ENCODE measurements at regions not wholly inside any gene's neighbourhood (a gene's known extent, or its start where the extent isn't known, plus 50 kb on each side); places are given as distances from the start of the nearest gene placed in this dataset.
A peak's percentile ranks its signal among the peaks of the same experiment; 100 is the strongest.
"Not testable (repeated sequence)": the region's sequence is repeated elsewhere in the genome, so short reads cannot be mapped to it uniquely, and the experiment has no call there.

DNA sequence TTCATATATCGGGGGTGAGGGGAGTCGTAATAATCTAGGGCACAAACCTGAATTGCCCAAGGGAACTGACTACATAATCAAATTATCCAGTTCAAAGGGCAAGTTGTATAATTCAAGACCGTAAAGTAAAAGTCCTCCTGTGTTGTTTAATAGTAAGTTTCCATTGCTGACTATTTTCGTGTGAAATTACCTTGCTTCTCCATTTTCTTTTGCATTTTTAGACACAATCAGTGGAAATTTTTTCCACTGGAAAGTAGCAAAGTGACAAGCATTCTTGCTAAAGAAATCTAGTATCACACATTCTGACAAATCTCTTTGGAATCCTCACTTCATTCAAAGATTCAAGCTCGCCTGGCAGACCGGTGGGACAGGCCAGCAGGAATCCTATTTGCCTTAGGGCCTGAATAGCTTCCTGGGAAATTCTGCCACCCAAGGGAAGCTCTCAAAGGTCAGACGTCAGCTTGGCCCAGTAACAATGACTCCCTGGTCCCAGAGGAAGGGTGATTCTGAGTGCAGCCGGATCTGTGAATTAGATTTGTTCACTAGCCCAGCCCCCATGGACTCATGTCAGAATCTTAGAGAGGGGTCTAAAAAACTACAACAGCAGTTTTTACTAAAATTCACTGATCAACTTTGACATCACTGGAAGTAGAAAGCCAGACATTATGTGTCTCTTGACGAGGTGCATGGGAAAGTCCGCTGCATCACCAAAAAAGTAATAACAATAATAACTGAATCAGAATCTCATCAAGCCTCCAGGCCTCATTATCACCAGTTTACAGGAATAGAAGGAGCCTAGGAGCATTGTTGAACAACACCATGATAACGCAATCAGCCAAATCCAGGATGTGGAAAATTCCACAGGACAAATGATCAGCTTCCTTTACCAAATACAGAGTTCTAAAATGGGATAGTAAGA lies 161.0 kb downstream of the SKIDA1 start:
- Histone ChIP-seq H3K9me3 (ENCODE audit: control insufficient read depth, low read length) (no peaks in the 10 kb centered on the region), H3K4me1 (ENCODE audit: control insufficient read depth, insufficient read depth, low read length, poor library complexity, severe bottlenecking) (peaks cover 46% of the 10 kb centered on the region), H3K36me3 (ENCODE audit: control insufficient read depth, insufficient read depth, low read length) (no peaks in the 10 kb centered on the region), H3K27ac (ENCODE audit: low read depth, low read length, severe bottlenecking) (peak overlapping the region; percentile 95), H3K4me3 (ENCODE audit: extremely low read depth, insufficient read depth, low read length, poor library complexity, severe bottlenecking) (no peak overlapping the region)
- 0% methylated on average over 2 to 4 of the region's 11 CpGs for WGBS, 2 experiments (ENCODE audit: insufficient coverage in 2 of 2)

DNA sequence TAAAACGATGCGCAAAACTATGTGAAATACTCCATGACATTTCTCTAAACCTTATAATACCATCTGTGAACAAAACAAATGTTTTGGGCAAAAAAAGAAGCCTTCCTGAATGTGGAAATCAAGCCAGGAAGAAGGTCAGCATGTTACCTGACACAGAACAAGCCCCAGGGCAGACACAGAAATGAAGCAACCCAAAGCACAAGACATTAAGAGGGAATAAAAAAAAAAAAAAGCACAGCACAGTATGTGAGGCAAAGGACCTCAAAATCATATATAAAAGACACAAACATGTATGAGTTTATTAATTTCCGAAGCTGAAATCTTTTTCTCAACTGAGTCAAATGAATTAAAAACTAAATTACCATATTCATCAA lies 161.8 kb downstream of the SKIDA1 start:
- peak overlapping the region; percentile 95 for H3K27ac ChIP-seq (ENCODE audit: low read depth, low read length, severe bottlenecking)
- no peak overlapping the region for H3K4me3 ChIP-seq (ENCODE audit: extremely low read depth, insufficient read depth, low read length, poor library complexity, severe bottlenecking)
- no peaks in the 10 kb centered on the region for H3K36me3 ChIP-seq (ENCODE audit: control insufficient read depth, insufficient read depth, low read length)
- no peaks in the 10 kb centered on the region for H3K9me3 ChIP-seq (ENCODE audit: control insufficient read depth, low read length)
- peaks cover 39% of the 10 kb centered on the region for H3K4me1 ChIP-seq (ENCODE audit: control insufficient read depth, insufficient read depth, low read length, poor library complexity, severe bottlenecking)
- 83% methylated on average over 1 of the region's 3 CpGs; no CpG with 5 or more reads in 1 of the 2 experiments for WGBS, 2 experiments (ENCODE audit: insufficient coverage in 2 of 2)

- Histone ChIP-seq H3K4me3 (ENCODE audit: extremely low read depth, insufficient read depth, low read length, poor library complexity, severe bottlenecking) (no peak overlapping the region), H3K4me1 (ENCODE audit: control insufficient read depth, insufficient read depth, low read length, poor library complexity, severe bottlenecking) (peaks cover 34% of the 10 kb centered on the region), H3K9me3 (ENCODE audit: control insufficient read depth, low read length) (no peaks in the 10 kb centered on the region), H3K27ac (ENCODE audit: low read depth, low read length, severe bottlenecking) (peak overlapping the region; percentile 95), H3K36me3 (ENCODE audit: control insufficient read depth, insufficient read depth, low read length) (no peaks in the 10 kb centered on the region)
- 50 to 88% methylated on average over 1 to 2 of the region's 4 CpGs for WGBS, 2 experiments (ENCODE audit: insufficient coverage in 2 of 2)
Measured at GRCh38 chr10:21363092-21363730, 162.3 kb downstream of the SKIDA1 start.

- no peak overlapping the region for H3K4me3 ChIP-seq (ENCODE audit: extremely low read depth, insufficient read depth, low read length, poor library complexity, severe bottlenecking)
- H3K4me1 ChIP-seq (ENCODE audit: control insufficient read depth, insufficient read depth, low read length, poor library complexity, severe bottlenecking) = peaks cover 31% of the 10 kb centered on the region
- no peaks in the 10 kb centered on the region for H3K36me3 ChIP-seq (ENCODE audit: control insufficient read depth, insufficient read depth, low read length)
- 100% methylated on average over 1 of the region's 2 CpGs for WGBS, 2 experiments (ENCODE audit: insufficient coverage in 2 of 2)
- H3K9me3 ChIP-seq (ENCODE audit: control insufficient read depth, low read length) = no peaks in the 10 kb centered on the region
- no peak overlapping the region for H3K27ac ChIP-seq (ENCODE audit: low read depth, low read length, severe bottlenecking)
Measured at GRCh38 chr10:21359202-21359601, 166.3 kb downstream of the SKIDA1 start.

GRCh38 chr10:21355591-21356011 lies 169.9 kb downstream of the SKIDA1 start:
- 92 to 93% methylated on average over 2 of the region's 2 CpGs for WGBS, 2 experiments (ENCODE audit: insufficient coverage in 2 of 2)

GRCh38 chr10:21352886-21353285 lies 172.6 kb downstream of the SKIDA1 start:
- no peak overlapping the region for H3K27ac ChIP-seq (ENCODE audit: low read depth, low read length, severe bottlenecking)
- H3K4me1 ChIP-seq (ENCODE audit: control insufficient read depth, insufficient read depth, low read length, poor library complexity, severe bottlenecking) = peaks cover 21% of the 10 kb centered on the region
- H3K9me3 ChIP-seq (ENCODE audit: control insufficient read depth, low read length) = no peaks in the 10 kb centered on the region
- no peaks in the 10 kb centered on the region for H3K36me3 ChIP-seq (ENCODE audit: control insufficient read depth, insufficient read depth, low read length)
- H3K4me3 ChIP-seq (ENCODE audit: extremely low read depth, insufficient read depth, low read length, poor library complexity, severe bottlenecking) = no peak overlapping the region
- WGBS, 2 experiments (ENCODE audit: insufficient coverage in 2 of 2) = 100% methylated on average over 1 of the region's 1 CpG

More at GRCh38 chr10:21355591-21356011, 169.9 kb downstream of the SKIDA1 start:
- Histone ChIP-seq H3K9me3 (ENCODE audit: control insufficient read depth, low read length) (no peaks in the 10 kb centered on the region), H3K27ac (ENCODE audit: low read depth, low read length, severe bottlenecking) (no peak overlapping the region), H3K4me3 (ENCODE audit: extremely low read depth, insufficient read depth, low read length, poor library complexity, severe bottlenecking) (no peak overlapping the region), H3K4me1 (ENCODE audit: control insufficient read depth, insufficient read depth, low read length, poor library complexity, severe bottlenecking) (peaks cover 7% of the 10 kb centered on the region), H3K36me3 (ENCODE audit: control insufficient read depth, insufficient read depth, low read length) (no peaks in the 10 kb centered on the region)

DNA sequence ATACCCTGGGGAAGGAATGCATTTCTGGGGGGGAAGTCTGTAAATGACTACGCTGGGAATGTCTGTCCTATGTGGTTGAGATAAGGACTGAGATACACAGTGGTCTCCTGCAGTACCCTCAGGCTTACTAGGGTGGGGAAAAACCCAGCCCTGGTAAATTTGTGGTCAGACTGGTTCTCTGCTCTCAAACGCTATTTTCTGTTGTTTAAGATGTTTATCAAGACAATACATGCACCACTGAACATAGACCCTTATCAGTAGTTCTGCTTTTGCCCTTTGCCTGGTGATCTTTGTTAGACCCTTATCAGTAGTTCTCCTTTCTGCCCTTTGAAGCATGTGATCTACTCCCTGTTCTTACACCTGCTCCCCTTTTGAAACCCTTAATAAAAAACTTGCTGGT lies 173.9 kb downstream of the SKIDA1 start:
- H3K9me3 ChIP-seq (ENCODE audit: control insufficient read depth, low read length); H3K36me3 ChIP-seq (ENCODE audit: control insufficient read depth, insufficient read depth, low read length); H3K27ac ChIP-seq (ENCODE audit: low read depth, low read length, severe bottlenecking); H3K4me3 ChIP-seq (ENCODE audit: extremely low read depth, insufficient read depth, low read length, poor library complexity, severe bottlenecking): not testable (repeated sequence)
- H3K4me1 ChIP-seq (ENCODE audit: control insufficient read depth, insufficient read depth, low read length, poor library complexity, severe bottlenecking) = peaks cover 21% of the 10 kb centered on the region
- 88 to 100% methylated on average over 1 of the region's 2 CpGs for WGBS, 2 experiments (ENCODE audit: insufficient coverage in 2 of 2)

DNA sequence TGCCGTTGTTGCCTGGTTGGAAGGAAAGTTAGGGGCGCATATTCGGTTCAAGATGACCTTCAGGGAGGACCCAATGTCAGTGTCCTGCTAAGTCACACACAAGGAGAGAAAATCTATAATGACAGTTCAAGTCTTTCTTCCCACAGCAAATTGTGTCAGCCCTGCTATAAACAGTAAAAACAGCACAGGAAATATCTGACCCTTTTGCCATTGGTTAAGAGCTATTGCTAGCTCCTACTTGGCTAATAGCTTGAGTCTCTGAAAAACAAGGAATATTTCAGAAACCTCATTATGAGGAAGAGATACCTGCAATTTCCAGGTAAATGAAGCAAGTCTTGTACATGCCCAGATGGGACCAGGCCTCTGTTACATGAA lies 175.6 kb downstream of the SKIDA1 start:
- Histone ChIP-seq H3K4me3 (ENCODE audit: extremely low read depth, insufficient read depth, low read length, poor library complexity, severe bottlenecking) (no peak overlapping the region), H3K27ac (ENCODE audit: low read depth, low read length, severe bottlenecking) (peak overlapping the region; percentile 88), H3K4me1 (ENCODE audit: control insufficient read depth, insufficient read depth, low read length, poor library complexity, severe bottlenecking) (peaks cover 14% of the 10 kb centered on the region), H3K36me3 (ENCODE audit: control insufficient read depth, insufficient read depth, low read length) (no peaks in the 10 kb centered on the region), H3K9me3 (ENCODE audit: control insufficient read depth, low read length) (no peaks in the 10 kb centered on the region)
- WGBS, 2 experiments (ENCODE audit: insufficient coverage in 2 of 2) = 77 to 80% methylated on average over 3 of the region's 3 CpGs

GRCh38 chr10:21347785-21348170 lies 177.7 kb downstream of the SKIDA1 start:
- WGBS, 2 experiments (ENCODE audit: insufficient coverage in 2 of 2) = 71 to 82% methylated on average over 1 to 2 of the region's 2 CpGs
- Histone ChIP-seq H3K4me1 (ENCODE audit: control insufficient read depth, insufficient read depth, low read length, poor library complexity, severe bottlenecking) (peaks cover 14% of the 10 kb centered on the region), H3K4me3 (ENCODE audit: extremely low read depth, insufficient read depth, low read length, poor library complexity, severe bottlenecking) (no peak overlapping the region), H3K36me3 (ENCODE audit: control insufficient read depth, insufficient read depth, low read length) (no peaks in the 10 kb centered on the region), H3K27ac (ENCODE audit: low read depth, low read length, severe bottlenecking) (no peak overlapping the region), H3K9me3 (ENCODE audit: control insufficient read depth, low read length) (no peaks in the 10 kb centered on the region)

GRCh38 chr10:21347043-21347784 lies 178.3 kb downstream of the SKIDA1 start:
- Histone ChIP-seq H3K4me3 (ENCODE audit: extremely low read depth, insufficient read depth, low read length, poor library complexity, severe bottlenecking) (no peak overlapping the region), H3K4me1 (ENCODE audit: control insufficient read depth, insufficient read depth, low read length, poor library complexity, severe bottlenecking) (peaks cover 17% of the 10 kb centered on the region), H3K27ac (ENCODE audit: low read depth, low read length, severe bottlenecking) (no peak overlapping the region), H3K36me3 (ENCODE audit: control insufficient read depth, insufficient read depth, low read length) (no peaks in the 10 kb centered on the region), H3K9me3 (ENCODE audit: control insufficient read depth, low read length) (no peaks in the 10 kb centered on the region)
- 95 to 100% methylated on average over 3 of the region's 7 CpGs for WGBS, 2 experiments (ENCODE audit: insufficient coverage in 2 of 2)

All from mesodermal cell (in vitro differentiated cells).